ENCODE measurements at regions not wholly inside any gene's neighbourhood (a gene's known extent, or its start where the extent isn't known, plus 50 kb on each side); places are given as distances from the start of the nearest gene placed in this dataset.

- H3K4me1 ChIP-seq, result no peaks in the 10 kb centered on the region
- intact Hi-C loops (cut with DNase I; ENCODE audit: low total_unique reads), result no loop called here
- no peak overlapping the region for H3K27ac ChIP-seq
- no peak for TF ChIP-seq CTCF (IDR thresholded peaks at IDR 0.05)
- TF ChIP-seq POLR2A (IDR thresholded peaks at IDR 0.05), result no peak
- no peak overlapping the region for H3K4me3 ChIP-seq
- 89 to 95% methylated on average over 5 of the region's 5 CpGs for WGBS, 2 donors
- H3K9me3 ChIP-seq, result no peaks in the 10 kb centered on the region
- H3K27me3 ChIP-seq, result no peaks in the 10 kb centered on the region
- no peak for DNase-seq
- no peaks in the 10 kb centered on the region for H3K36me3 ChIP-seq (ENCODE audit: low read depth, missing control alignments)
Measured at GRCh38 chr11:45534132-45534531, 131.3 kb downstream of the CHST1 start.

GRCh38 chr11:45532546-45532945 is 132.9 kb downstream of the CHST1 start:
- Histone ChIP-seq H3K36me3 (ENCODE audit: low read depth, missing control alignments) (no peaks in the 10 kb centered on the region), H3K27ac (no peak overlapping the region), H3K4me1 (no peaks in the 10 kb centered on the region), H3K9me3 (no peaks in the 10 kb centered on the region), H3K4me3 (no peak overlapping the region), H3K27me3 (no peaks in the 10 kb centered on the region)
- intact Hi-C loops (cut with DNase I; ENCODE audit: low total_unique reads), result no loop called here
- no peak for DNase-seq
- no peak for TF ChIP-seq CTCF (IDR thresholded peaks at IDR 0.05)
- TF ChIP-seq POLR2A (IDR thresholded peaks at IDR 0.05), result no peak
- WGBS, 2 donors, result 83 to 87% methylated on average over 2 of the region's 2 CpGs

DNA sequence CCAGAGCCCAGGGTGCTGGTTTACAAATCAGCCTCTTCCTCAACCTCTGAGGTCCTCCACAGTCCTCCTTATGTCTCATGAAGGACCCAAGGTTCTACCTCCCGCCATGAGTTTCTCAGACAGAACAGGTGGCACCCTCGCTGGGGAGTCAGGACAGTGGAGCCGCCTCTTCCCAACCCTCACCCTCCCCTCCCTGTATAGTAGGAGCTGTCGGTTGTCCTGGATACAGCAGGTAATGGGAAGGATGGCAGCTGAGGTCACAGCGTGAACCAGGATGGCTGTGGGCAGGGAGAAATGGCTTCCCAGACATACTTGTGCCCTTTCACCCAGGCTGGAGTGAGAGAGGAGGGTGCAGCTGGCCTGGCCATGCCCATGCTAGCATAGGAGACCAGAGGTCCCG is 134.6 kb downstream of the CHST1 start:
- H3K27me3 ChIP-seq, result no peaks in the 10 kb centered on the region
- no peak for DNase-seq
- no peaks in the 10 kb centered on the region for H3K36me3 ChIP-seq (ENCODE audit: low read depth, missing control alignments)
- intact Hi-C loops (cut with DNase I; ENCODE audit: low total_unique reads), result no loop called here
- H3K9me3 ChIP-seq, result no peaks in the 10 kb centered on the region
- TF ChIP-seq POLR2A (IDR thresholded peaks at IDR 0.05), result no peak
- TF ChIP-seq CTCF (IDR thresholded peaks at IDR 0.05), result no peak
- H3K4me3 ChIP-seq, result no peak overlapping the region
- WGBS, 2 donors, result 87 to 93% methylated on average over 5 to 6 of the region's 6 CpGs
- no peak overlapping the region for H3K27ac ChIP-seq
- no peaks in the 10 kb centered on the region for H3K4me1 ChIP-seq

DNA sequence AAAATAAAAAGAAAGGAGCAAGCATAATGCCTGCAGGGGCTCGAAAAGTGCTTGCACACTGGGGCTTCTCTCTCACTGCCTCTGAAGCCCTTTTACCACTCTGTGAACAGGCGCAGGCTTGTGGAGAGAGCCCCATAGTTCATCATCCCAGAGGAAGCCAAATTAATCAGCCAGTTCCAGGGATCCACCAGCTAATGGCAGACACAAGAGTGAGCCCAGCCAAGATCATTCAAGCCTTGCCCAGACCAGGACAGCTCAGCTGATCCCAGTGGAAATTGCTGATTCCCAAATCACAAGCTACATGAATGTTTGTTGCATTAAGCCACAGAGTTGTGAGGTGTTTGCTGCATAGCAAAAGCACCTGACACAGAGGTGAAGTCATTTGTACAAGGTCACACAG is 135.3 kb downstream of the CHST1 start:
- H3K4me3 ChIP-seq, result no peak overlapping the region
- no peak for DNase-seq
- no peaks in the 10 kb centered on the region for H3K27me3 ChIP-seq
- no peak overlapping the region for H3K27ac ChIP-seq
- H3K4me1 ChIP-seq, result no peaks in the 10 kb centered on the region
- intact Hi-C loops (cut with DNase I; ENCODE audit: low total_unique reads), result no loop called here
- TF ChIP-seq POLR2A (IDR thresholded peaks at IDR 0.05) (no peak), CTCF (IDR thresholded peaks at IDR 0.05) (no peak)
- no peaks in the 10 kb centered on the region for H3K9me3 ChIP-seq
- H3K36me3 ChIP-seq (ENCODE audit: low read depth, missing control alignments), result no peaks in the 10 kb centered on the region
- WGBS, 2 donors, result 87 to 98% methylated on average over 2 of the region's 2 CpGs

DNA sequence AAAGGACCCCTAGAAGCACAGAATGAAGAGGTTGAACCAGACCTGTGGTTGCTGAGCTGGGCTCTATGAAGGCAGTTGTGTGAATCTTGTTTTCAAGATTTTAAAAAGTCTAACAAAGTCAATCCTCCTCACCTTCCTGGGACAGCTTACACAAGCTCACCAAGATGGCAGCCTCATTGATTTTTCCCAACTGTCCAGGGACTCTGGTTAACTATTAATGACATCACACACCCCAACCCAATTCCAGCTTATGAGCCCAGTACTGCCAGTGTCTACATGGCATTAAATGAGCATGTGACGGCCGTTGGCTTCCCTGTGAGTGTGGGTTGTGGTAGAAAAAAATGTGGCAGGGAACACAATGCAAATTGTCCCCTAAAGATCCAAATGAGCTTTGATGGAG is 137.0 kb downstream of the CHST1 start:
- Histone ChIP-seq H3K27me3 (no peaks in the 10 kb centered on the region), H3K4me1 (no peaks in the 10 kb centered on the region), H3K27ac (no peak overlapping the region), H3K36me3 (ENCODE audit: low read depth, missing control alignments) (no peaks in the 10 kb centered on the region), H3K9me3 (no peaks in the 10 kb centered on the region), H3K4me3 (no peak overlapping the region)
- intact Hi-C loops (cut with DNase I; ENCODE audit: low total_unique reads), result no loop called here
- DNase-seq, result no peak
- TF ChIP-seq CTCF (IDR thresholded peaks at IDR 0.05) (no peak), POLR2A (IDR thresholded peaks at IDR 0.05) (no peak)
- WGBS, 2 donors, result 93 to 100% methylated on average over 2 of the region's 2 CpGs
